Coronary artery (tissue), 2 donors: ENCODE measurements at regions not wholly inside any gene's neighbourhood (a gene's known extent, or its start where the extent isn't known, plus 50 kb on each side); places are given as distances from the start of the nearest gene placed in this dataset.
A peak's percentile ranks its signal among the peaks of the same experiment; 100 is the strongest.

Source experiments
- DNase-seq: peaks from one replicate; pipeline ENCODE4 v3.0.0-alpha.2; 2017; ENCODE audit warnings: low spot score
- H3K27ac ChIP-seq, 2 donors: fragments of 200-600 bp; sonication (generic); one replicate each; pipeline ENCODE4 v1.5.1; 2016 to 2019
- H3K4me3 ChIP-seq: fragments of 200-600 bp; sonication (generic); 2 replicates; pipeline ENCODE4 v1.5.1; 2016; ENCODE audit warnings: mild to moderate bottlenecking, moderate library complexity
- CTCF ChIP-seq: fragments of 200-600 bp; sonication (generic); IDR thresholded peaks from one replicate; pipeline ENCODE4 v1.5.1; 2019; ENCODE audit warnings: antibody characterized with exemption

- H3K4me3 ChIP-seq = no peak overlapping the region
- TF ChIP-seq CTCF = no peak
- H3K27ac ChIP-seq = no peak overlapping the region
- DNase-seq = peak; percentile 21
These were observed 150.7 kb downstream of the KCTD15 start for GRCh38 chr19:33947265-33947964.

DNA sequence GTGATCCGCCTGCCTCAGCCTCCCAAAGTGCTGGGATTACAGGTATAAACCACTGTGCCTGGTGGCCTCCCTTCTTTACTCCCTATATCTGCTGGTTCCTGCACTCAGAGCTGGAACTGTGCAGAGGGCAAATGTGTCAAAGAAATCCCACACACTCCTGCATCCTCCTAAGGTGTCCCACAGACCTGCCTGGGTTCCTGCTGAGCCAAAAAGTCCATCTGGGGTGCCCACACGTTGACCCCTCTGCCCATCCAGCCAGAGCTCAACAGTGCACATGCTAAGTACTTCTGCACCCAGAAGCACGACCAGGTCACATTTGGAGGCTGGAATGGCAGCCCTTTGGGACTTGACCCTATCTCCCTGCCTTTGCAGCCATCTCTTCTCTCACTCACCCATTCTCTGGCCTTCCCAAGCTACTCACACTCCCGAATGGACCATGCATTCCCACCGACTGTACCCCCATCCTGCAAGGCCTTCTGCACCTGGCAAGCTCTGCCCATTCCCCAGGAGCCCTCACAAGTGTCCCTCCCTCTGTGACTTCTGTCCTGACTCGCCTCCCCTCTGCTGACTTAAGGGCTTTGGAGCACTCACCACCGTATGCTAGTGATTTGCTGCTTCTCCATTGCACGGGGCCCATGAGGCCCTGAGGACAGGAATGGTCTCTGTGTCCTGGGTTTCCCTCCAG, 152.1 kb downstream of the KCTD15 start:
- Histone ChIP-seq H3K27ac (no peak overlapping the region), H3K4me3 (no peak overlapping the region)
- TF ChIP-seq CTCF = no peak
- peak; percentile 50 for DNase-seq

GRCh38 chr19:33950091-33950750, 153.6 kb downstream of the KCTD15 start:
- DNase-seq = peak; percentile 16

DNA sequence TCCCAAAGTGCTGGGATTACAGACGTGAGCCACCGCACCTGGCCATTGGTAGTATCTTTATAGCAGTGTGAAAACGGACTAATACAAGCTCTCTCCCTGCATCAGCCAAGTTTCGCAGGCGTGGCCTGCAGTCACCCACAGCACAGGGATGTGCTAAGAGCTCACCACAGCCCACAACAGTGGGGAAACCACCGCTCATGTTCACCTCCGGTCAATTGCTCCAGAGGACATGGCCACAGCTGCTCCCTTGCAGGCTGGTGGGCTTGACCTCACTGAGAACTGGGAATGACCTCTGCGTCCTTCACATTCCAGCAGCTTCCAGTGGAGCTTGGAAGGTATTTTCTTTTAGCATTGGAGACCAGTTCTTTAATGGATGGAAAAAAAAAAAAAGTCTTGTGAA, 156.4 kb downstream of the KCTD15 start:
- Histone ChIP-seq H3K4me3 (no peak overlapping the region), H3K27ac (no peak overlapping the region)
- TF ChIP-seq CTCF = no peak
- DNase-seq = peak; percentile 16

More at GRCh38 chr19:33950091-33950750, 153.6 kb downstream of the KCTD15 start:
- no peak for TF ChIP-seq CTCF
- Histone ChIP-seq H3K4me3 (no peak overlapping the region), H3K27ac (no peak overlapping the region)

GRCh38 chr19:33953592-33953991, 156.9 kb downstream of the KCTD15 start:
- no peak for TF ChIP-seq CTCF
- Histone ChIP-seq H3K4me3 (no peak overlapping the region), H3K27ac (no peak overlapping the region)
- peak; percentile 11 for DNase-seq

- DNase-seq = peak; percentile 21
- H3K27ac ChIP-seq = no peak overlapping the region
- H3K4me3 ChIP-seq = no peak overlapping the region
- no peak for TF ChIP-seq CTCF
These were observed 158.0 kb downstream of the KCTD15 start for GRCh38 chr19:33954686-33955085.
